GM21367 (cell line): ENCODE measurements at regions not wholly inside any gene's neighbourhood (a gene's known extent, or its start where the extent isn't known, plus 50 kb on each side); places are given as distances from the start of the nearest gene placed in this dataset.

Experiments used
- ATAC-seq: cut with Tn5 transposase; IDR thresholded peaks from one replicate; pipeline ENCODE4 v1.9.1; 2021; ENCODE audit not compliant: unreplicated experiment

- no peak for ATAC-seq
Measured at GRCh38 chr9:108656566-108656965, 199.2 kb downstream of the ACTL7B start.

- no peak for ATAC-seq
Measured at GRCh38 chr9:108655818-108656217, 200.0 kb downstream of the ACTL7B start.

- ATAC-seq = no peak
Measured at GRCh38 chr9:108654566-108654965, 201.2 kb downstream of the ACTL7B start.

GRCh38 chr9:108652851-108653250 lies 202.9 kb downstream of the ACTL7B start:
- no peak for ATAC-seq

GRCh38 chr9:108650826-108651225 lies 205.0 kb downstream of the ACTL7B start:
- no peak for ATAC-seq

GRCh38 chr9:108645520-108645919 lies 210.3 kb downstream of the ACTL7B start:
- ATAC-seq = no peak

GRCh38 chr9:108643731-108644510 lies 211.9 kb downstream of the ACTL7B start:
- ATAC-seq = no peak

- ATAC-seq = no peak
Measured at GRCh38 chr9:108642871-108643270, 212.9 kb downstream of the ACTL7B start.

- no peak for ATAC-seq
Measured at GRCh38 chr9:108640230-108640629, 215.6 kb downstream of the ACTL7B start.

- ATAC-seq = no peak
Measured at GRCh38 chr9:108639696-108640095, 216.1 kb downstream of the ACTL7B start.

GRCh38 chr9:108639091-108639490 lies 216.7 kb downstream of the ACTL7B start:
- ATAC-seq = no peak

- no peak for ATAC-seq
Measured at GRCh38 chr9:108637340-108637739, 218.4 kb downstream of the ACTL7B start.

- no peak for ATAC-seq
Measured at GRCh38 chr9:108636013-108636412, 219.8 kb downstream of the ACTL7B start.

GRCh38 chr9:108634672-108635462 lies 220.9 kb downstream of the ACTL7B start:
- no peak for ATAC-seq

GRCh38 chr9:108634204-108634603 lies 221.6 kb downstream of the ACTL7B start:
- no peak for ATAC-seq

- ATAC-seq = no peak
Measured at GRCh38 chr9:108631496-108632285, 224.1 kb downstream of the ACTL7B start.

GRCh38 chr9:108628316-108628715 lies 227.5 kb downstream of the ACTL7B start:
- no peak for ATAC-seq

- no peak for ATAC-seq
Measured at GRCh38 chr9:108626743-108627142, 229.0 kb downstream of the ACTL7B start.

- no peak for ATAC-seq
Measured at GRCh38 chr9:108621991-108622855, 233.6 kb downstream of the ACTL7B start.

GRCh38 chr9:108620767-108621166 lies 235.0 kb downstream of the ACTL7B start:
- no peak for ATAC-seq
